Cardiac muscle cell (in vitro differentiated cells and primary cell): ENCODE measurements at regions not wholly inside any gene's neighbourhood (a gene's known extent, or its start where the extent isn't known, plus 50 kb on each side); places are given as distances from the start of the nearest gene placed in this dataset.

Experiments
- DNase-seq, 2 donors: peaks; one replicate each; pipeline versions ENCODE4 v3.0.0 to v3.0.0-alpha.2; 2010 to 2017; ENCODE audit warnings: low read depth in 1 of 2, low spot score in 1 of 2
- H3K27ac ChIP-seq: fragments of 200-600 bp; sonication (generic); 2 replicates; pipeline ENCODE4 v1.5.1; 2016
- H3K27me3 ChIP-seq: fragments of 200-600 bp; sonication (generic); 2 replicates; pipeline ENCODE4 v1.6.0; 2016; ENCODE audit warnings: control low read depth
- H3K36me3 ChIP-seq: fragments of 200-600 bp; sonication (generic); 2 replicates; pipeline ENCODE4 v1.5.1; 2016; ENCODE audit warnings: control low read depth
- H3K4me1 ChIP-seq: fragments of 200-600 bp; sonication (generic); 2 replicates; pipeline ENCODE4 v1.8.1; 2017; ENCODE audit warnings: low read depth, mild to moderate bottlenecking, mixed run types
- H3K4me3 ChIP-seq: fragments of 200-600 bp; sonication (generic); 2 replicates; pipeline ENCODE4 v1.5.1; 2016; ENCODE audit warnings: mild to moderate bottlenecking
- H3K9me3 ChIP-seq: fragments of 200-600 bp; sonication (generic); 2 replicates; pipeline ENCODE4 v1.5.1; 2017; ENCODE audit warnings: low read depth, mild to moderate bottlenecking, control low read depth
- CTCF ChIP-seq: IDR thresholded peaks from 2 replicates; pipeline ENCODE4 v1.5.1; 2012; ENCODE audit warnings: low read depth, mild to moderate bottlenecking, low read length

GRCh38 chr16:51820176-51820575 is 669.1 kb upstream of the SALL1 start:
- no peaks in the 10 kb centered on the region for H3K27me3 ChIP-seq
- H3K9me3 ChIP-seq: no peaks in the 10 kb centered on the region
- no peak for TF ChIP-seq CTCF
- H3K36me3 ChIP-seq: no peaks in the 10 kb centered on the region
- H3K27ac ChIP-seq: no peak overlapping the region
- no peaks in the 10 kb centered on the region for H3K4me1 ChIP-seq
- no peak overlapping the region for H3K4me3 ChIP-seq
- DNase-seq: no peak

GRCh38 chr16:51818342-51818944 is 667.4 kb upstream of the SALL1 start:
- TF ChIP-seq CTCF: peak; percentile 71
- Histone ChIP-seq H3K4me1 (no peaks in the 10 kb centered on the region), H3K36me3 (no peaks in the 10 kb centered on the region), H3K27ac (no peak overlapping the region), H3K27me3 (no peaks in the 10 kb centered on the region), H3K4me3 (no peak overlapping the region), H3K9me3 (no peaks in the 10 kb centered on the region)
- DNase-seq: peak; percentile 57 to 65

GRCh38 chr16:51816929-51817328 is 665.9 kb upstream of the SALL1 start:
- H3K4me1 ChIP-seq: no peaks in the 10 kb centered on the region
- DNase-seq: peak in 1 of 2 donors; percentile 3
- H3K4me3 ChIP-seq: no peak overlapping the region
- H3K9me3 ChIP-seq: no peaks in the 10 kb centered on the region
- H3K36me3 ChIP-seq: no peaks in the 10 kb centered on the region
- no peak for TF ChIP-seq CTCF
- no peaks in the 10 kb centered on the region for H3K27me3 ChIP-seq
- H3K27ac ChIP-seq: no peak overlapping the region

- TF ChIP-seq CTCF: no peak
- H3K9me3 ChIP-seq: no peaks in the 10 kb centered on the region
Measured at GRCh38 chr16:51815523-51815922, 664.5 kb upstream of the SALL1 start.

GRCh38 chr16:51814617-51815016 is 663.5 kb upstream of the SALL1 start:
- no peaks in the 10 kb centered on the region for H3K4me1 ChIP-seq
- no peaks in the 10 kb centered on the region for H3K27me3 ChIP-seq
- H3K27ac ChIP-seq: no peak overlapping the region
- TF ChIP-seq CTCF: no peak
- H3K4me3 ChIP-seq: no peak overlapping the region
- no peaks in the 10 kb centered on the region for H3K36me3 ChIP-seq
- peak in 1 of 2 donors; percentile 64 for DNase-seq
- H3K9me3 ChIP-seq: no peaks in the 10 kb centered on the region

More at GRCh38 chr16:51815523-51815922, 664.5 kb upstream of the SALL1 start:
- H3K36me3 ChIP-seq: no peaks in the 10 kb centered on the region
- no peak overlapping the region for H3K4me3 ChIP-seq
- H3K4me1 ChIP-seq: no peaks in the 10 kb centered on the region
- H3K27ac ChIP-seq: no peak overlapping the region
- no peak for DNase-seq
- H3K27me3 ChIP-seq: no peaks in the 10 kb centered on the region
